SH-SY5Y (cell line): ENCODE measurements at regions not wholly inside any gene's neighbourhood (a gene's known extent, or its start where the extent isn't known, plus 50 kb on each side); places are given as distances from the start of the nearest gene placed in this dataset.

Source experiments
- GATA2 ChIP-seq: IDR thresholded peaks from 2 replicates; pipeline ENCODE4 v1.6.1; 2011; ENCODE audit warnings: mild to moderate bottlenecking, low read depth, low read length
- GATA3 ChIP-seq: IDR thresholded peaks from 2 replicates; pipeline ENCODE4 v1.6.1; 2011; ENCODE audit warnings: low read depth, mild to moderate bottlenecking, low read length, moderate library complexity

GRCh38 chr10:15461353-15462108 lies 90.4 kb upstream of the FAM171A1 start:
- TF ChIP-seq GATA2 (no peak), GATA3 (no peak)
